ENCODE measurements at regions not wholly inside any gene's neighbourhood (a gene's known extent, or its start where the extent isn't known, plus 50 kb on each side); places are given as distances from the start of the nearest gene placed in this dataset.
A peak's percentile ranks its signal among the peaks of the same experiment; 100 is the strongest.

- in situ Hi-C loops (cut with HindIII; ENCODE audit: low pct_unique_long_range_greater_than_20kb, low sequenced_read_pairs), result no loop called here
- DNase-seq (ENCODE audit: low read depth, low spot score), result no peak
Observed at GRCh38 chrX:93598076-93598475, 75.3 kb downstream of the NAP1L3 start.

GRCh38 chrX:93594780-93595179, 78.6 kb downstream of the NAP1L3 start:
- no peak for DNase-seq (ENCODE audit: low read depth, low spot score)

GRCh38 chrX:93593966-93594365, 79.4 kb downstream of the NAP1L3 start:
- no peak for DNase-seq (ENCODE audit: low read depth, low spot score)
- in situ Hi-C loops (cut with HindIII; ENCODE audit: low pct_unique_long_range_greater_than_20kb, low sequenced_read_pairs), result no loop called here

More at GRCh38 chrX:93594780-93595179, 78.6 kb downstream of the NAP1L3 start:
- in situ Hi-C loops (cut with HindIII; ENCODE audit: low pct_unique_long_range_greater_than_20kb, low sequenced_read_pairs), result no loop called here

GRCh38 chrX:93591398-93591797, 82.0 kb downstream of the NAP1L3 start:
- in situ Hi-C loops (cut with HindIII; ENCODE audit: low pct_unique_long_range_greater_than_20kb, low sequenced_read_pairs), result no loop called here
- DNase-seq (ENCODE audit: low read depth, low spot score), result peak; percentile 72

GRCh38 chrX:93585661-93586060, 87.7 kb downstream of the NAP1L3 start:
- in situ Hi-C loops (cut with HindIII; ENCODE audit: low pct_unique_long_range_greater_than_20kb, low sequenced_read_pairs), result no loop called here
- no peak for DNase-seq (ENCODE audit: low read depth, low spot score)

- in situ Hi-C loops (cut with HindIII; ENCODE audit: low pct_unique_long_range_greater_than_20kb, low sequenced_read_pairs), result no loop called here
- DNase-seq (ENCODE audit: low read depth, low spot score), result no peak
Observed at GRCh38 chrX:93580634-93581033, 92.7 kb downstream of the NAP1L3 start.

GRCh38 chrX:93538575-93538974, 134.8 kb downstream of the NAP1L3 start:
- DNase-seq (ENCODE audit: low read depth, low spot score), result peak; percentile 32
- in situ Hi-C loops (cut with HindIII; ENCODE audit: low pct_unique_long_range_greater_than_20kb, low sequenced_read_pairs), result no loop called here

- in situ Hi-C loops (cut with HindIII; ENCODE audit: low pct_unique_long_range_greater_than_20kb, low sequenced_read_pairs), result no loop called here
- DNase-seq (ENCODE audit: low read depth, low spot score), result no peak
Observed at GRCh38 chrX:93528917-93529316, 144.5 kb downstream of the NAP1L3 start.
